WTC11 (cell line): ENCODE measurements at regions not wholly inside any gene's neighbourhood (a gene's known extent, or its start where the extent isn't known, plus 50 kb on each side); places are given as distances from the start of the nearest gene placed in this dataset.

Experiments
- ATAC-seq: fragments of 200-7000 bp; cut with Tn5 transposase; 2 replicates; pipeline ENCODE4 v1.10.0; 2021; ENCODE audit warnings: mild to moderate bottlenecking, moderate library complexity
- CTCF ChIA-PET: fragments of 300-600 bp; sonication (Branson Sonifier 250); formaldehyde crosslinking; loops from one replicate; lab custom pipeline; 2021; ENCODE audit warnings: antibody characterized with exemption; lab: Charles Lee
- POLR2A ChIA-PET: fragments of 350-600 bp; sonication (Branson Sonifier 250); formaldehyde crosslinking; loops from one replicate; lab custom pipeline; 2021; ENCODE audit warnings: antibody characterized with exemption; lab: Charles Lee
- DNase-seq: peaks from one replicate; pipeline ENCODE4 v3.0.0; 2021; ENCODE audit warnings: low spot score
- H3K27ac Mint-ChIP-seq: 2 replicates; pipeline ENCODE4 v1.8.0; 2021; ENCODE audit warnings: mixed read lengths
- H3K27me3 Mint-ChIP-seq: 2 replicates; pipeline ENCODE4 v1.8.0; 2021; ENCODE audit warnings: low read depth, mild to moderate bottlenecking, moderate library complexity, mixed read lengths
- H3K36me3 Mint-ChIP-seq: 2 replicates; pipeline ENCODE4 v1.8.0; 2021; ENCODE audit warnings: mixed read lengths
- H3K4me1 Mint-ChIP-seq: 2 replicates; pipeline ENCODE4 v1.8.0; 2022; ENCODE audit warnings: mixed read lengths
- H3K4me3 Mint-ChIP-seq: 2 replicates; pipeline ENCODE4 v1.8.0; 2021; ENCODE audit warnings: mild to moderate bottlenecking, moderate library complexity, mixed read lengths
- H3K9me3 Mint-ChIP-seq: 2 replicates; pipeline ENCODE4 v1.8.0; 2021; ENCODE audit warnings: mixed read lengths
- EMX1 ChIP-seq: fragments of 250-450 bp; sonication (Bioruptor Pico); IDR thresholded peaks from 2 replicates; pipeline ENCODE4 v1.8.0; 2021; ENCODE audit warnings: mild to moderate bottlenecking
- HMGXB4 ChIP-seq: sonication (generic); formaldehyde crosslinking; IDR thresholded peaks from 2 replicates; pipeline ENCODE4 v1.8.1; 2023; ENCODE audit warnings: mild to moderate bottlenecking, moderate library complexity, missing genetic modification reagents
- IRF1 ChIP-seq: sonication (generic); formaldehyde crosslinking; IDR thresholded peaks from 2 replicates; pipeline ENCODE4 v1.8.0; 2023; ENCODE audit warnings: missing genetic modification reagents
- JUN ChIP-seq: sonication (generic); formaldehyde crosslinking; IDR thresholded peaks from 2 replicates; pipeline ENCODE4 v1.8.0; 2023; ENCODE audit warnings: mild to moderate bottlenecking, missing genetic modification reagents
- MAX ChIP-seq: sonication (generic); formaldehyde crosslinking; IDR thresholded peaks from 2 replicates; pipeline ENCODE4 v1.8.0; 2022; ENCODE audit warnings: mild to moderate bottlenecking, missing genetic modification reagents
- NFE2L1 ChIP-seq: sonication (generic); formaldehyde crosslinking; IDR thresholded peaks from 2 replicates; pipeline ENCODE4 v1.8.1; 2023; ENCODE audit warnings: missing genetic modification reagents
- SP1 ChIP-seq: sonication (generic); formaldehyde crosslinking; conservative IDR thresholded peaks from 2 replicates; pipeline ENCODE4 v1.8.1; 2022; ENCODE audit warnings: missing genetic modification reagents
- TEAD1 ChIP-seq: sonication (generic); formaldehyde crosslinking; IDR thresholded peaks from 2 replicates; pipeline ENCODE4 v1.8.0; 2022; ENCODE audit warnings: mild to moderate bottlenecking, missing genetic modification reagents
- ZNF232 ChIP-seq: sonication (generic); formaldehyde crosslinking; IDR thresholded peaks from 2 replicates; pipeline ENCODE4 v1.8.0; 2022; ENCODE audit warnings: mild to moderate bottlenecking, missing genetic modification reagents
- TF ChIP-seq, protein P1 (sequence below): fragments of 250-450 bp; sonication (Bioruptor Pico); IDR thresholded peaks from 2 replicates; pipeline ENCODE4 v1.9.0; 2021; ENCODE audit warnings: moderate library complexity, mild to moderate bottlenecking, inconsistent platforms, borderline replicate concordance
- TF ChIP-seq, protein P2 (sequence below): sonication (generic); formaldehyde crosslinking; IDR thresholded peaks from 2 replicates; pipeline ENCODE4 v1.8.0; 2022; ENCODE audit warnings: missing genetic modification reagents
- TF ChIP-seq, protein P3 (sequence below): sonication (generic); formaldehyde crosslinking; IDR thresholded peaks from 2 replicates; pipeline ENCODE4 v1.8.0; 2022; ENCODE audit warnings: mild to moderate bottlenecking, missing genetic modification reagents
- TF ChIP-seq, protein P4 (sequence below): fragments of 250-450 bp; sonication (Bioruptor Pico); IDR thresholded peaks from 2 replicates; pipeline ENCODE4 v1.9.0; 2021; ENCODE audit warnings: mild to moderate bottlenecking, borderline replicate concordance

GRCh38 chr19:41510484-41510883 lies 65.5 kb upstream of the CEACAM21 start:
- no peak for ATAC-seq
- peaks cover 3% of the 10 kb centered on the region; the same call in 1 of the 2 replicates for H3K9me3 Mint-ChIP-seq
- POLR2A ChIA-PET: no interaction called here
- H3K27me3 Mint-ChIP-seq: peaks cover 88% of the 10 kb centered on the region
- no peak for DNase-seq
- no peaks in the 10 kb centered on the region for H3K4me1 Mint-ChIP-seq
- no peak overlapping the region for H3K27ac Mint-ChIP-seq
- H3K36me3 Mint-ChIP-seq: no peaks in the 10 kb centered on the region
- TF ChIP-seq, protein P1, sequence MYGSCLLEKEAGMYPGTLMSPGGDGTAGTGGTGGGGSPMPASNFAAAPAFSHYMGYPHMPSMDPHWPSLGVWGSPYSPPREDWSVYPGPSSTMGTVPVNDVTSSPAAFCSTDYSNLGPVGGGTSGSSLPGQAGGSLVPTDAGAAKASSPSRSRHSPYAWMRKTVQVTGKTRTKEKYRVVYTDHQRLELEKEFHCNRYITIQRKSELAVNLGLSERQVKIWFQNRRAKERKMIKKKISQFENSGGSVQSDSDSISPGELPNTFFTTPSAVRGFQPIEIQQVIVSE (CRISPR knock-in tag): no peak
- TF ChIP-seq SP1 (CRISPR knock-in tag): no peak
- no peak for TF ChIP-seq IRF1 (CRISPR knock-in tag)
- TF ChIP-seq HMGXB4: no peak
- TF ChIP-seq JUN: no peak
- TF ChIP-seq, protein P2, sequence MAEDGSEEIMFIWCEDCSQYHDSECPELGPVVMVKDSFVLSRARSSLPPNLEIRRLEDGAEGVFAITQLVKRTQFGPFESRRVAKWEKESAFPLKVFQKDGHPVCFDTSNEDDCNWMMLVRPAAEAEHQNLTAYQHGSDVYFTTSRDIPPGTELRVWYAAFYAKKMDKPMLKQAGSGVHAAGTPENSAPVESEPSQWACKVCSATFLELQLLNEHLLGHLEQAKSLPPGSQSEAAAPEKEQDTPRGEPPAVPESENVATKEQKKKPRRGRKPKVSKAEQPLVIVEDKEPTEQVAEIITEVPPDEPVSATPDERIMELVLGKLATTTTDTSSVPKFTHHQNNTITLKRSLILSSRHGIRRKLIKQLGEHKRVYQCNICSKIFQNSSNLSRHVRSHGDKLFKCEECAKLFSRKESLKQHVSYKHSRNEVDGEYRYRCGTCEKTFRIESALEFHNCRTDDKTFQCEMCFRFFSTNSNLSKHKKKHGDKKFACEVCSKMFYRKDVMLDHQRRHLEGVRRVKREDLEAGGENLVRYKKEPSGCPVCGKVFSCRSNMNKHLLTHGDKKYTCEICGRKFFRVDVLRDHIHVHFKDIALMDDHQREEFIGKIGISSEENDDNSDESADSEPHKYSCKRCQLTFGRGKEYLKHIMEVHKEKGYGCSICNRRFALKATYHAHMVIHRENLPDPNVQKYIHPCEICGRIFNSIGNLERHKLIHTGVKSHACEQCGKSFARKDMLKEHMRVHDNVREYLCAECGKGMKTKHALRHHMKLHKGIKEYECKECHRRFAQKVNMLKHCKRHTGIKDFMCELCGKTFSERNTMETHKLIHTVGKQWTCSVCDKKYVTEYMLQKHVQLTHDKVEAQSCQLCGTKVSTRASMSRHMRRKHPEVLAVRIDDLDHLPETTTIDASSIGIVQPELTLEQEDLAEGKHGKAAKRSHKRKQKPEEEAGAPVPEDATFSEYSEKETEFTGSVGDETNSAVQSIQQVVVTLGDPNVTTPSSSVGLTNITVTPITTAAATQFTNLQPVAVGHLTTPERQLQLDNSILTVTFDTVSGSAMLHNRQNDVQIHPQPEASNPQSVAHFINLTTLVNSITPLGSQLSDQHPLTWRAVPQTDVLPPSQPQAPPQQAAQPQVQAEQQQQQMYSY (CRISPR knock-in tag): no peak
- TF ChIP-seq, protein P3, sequence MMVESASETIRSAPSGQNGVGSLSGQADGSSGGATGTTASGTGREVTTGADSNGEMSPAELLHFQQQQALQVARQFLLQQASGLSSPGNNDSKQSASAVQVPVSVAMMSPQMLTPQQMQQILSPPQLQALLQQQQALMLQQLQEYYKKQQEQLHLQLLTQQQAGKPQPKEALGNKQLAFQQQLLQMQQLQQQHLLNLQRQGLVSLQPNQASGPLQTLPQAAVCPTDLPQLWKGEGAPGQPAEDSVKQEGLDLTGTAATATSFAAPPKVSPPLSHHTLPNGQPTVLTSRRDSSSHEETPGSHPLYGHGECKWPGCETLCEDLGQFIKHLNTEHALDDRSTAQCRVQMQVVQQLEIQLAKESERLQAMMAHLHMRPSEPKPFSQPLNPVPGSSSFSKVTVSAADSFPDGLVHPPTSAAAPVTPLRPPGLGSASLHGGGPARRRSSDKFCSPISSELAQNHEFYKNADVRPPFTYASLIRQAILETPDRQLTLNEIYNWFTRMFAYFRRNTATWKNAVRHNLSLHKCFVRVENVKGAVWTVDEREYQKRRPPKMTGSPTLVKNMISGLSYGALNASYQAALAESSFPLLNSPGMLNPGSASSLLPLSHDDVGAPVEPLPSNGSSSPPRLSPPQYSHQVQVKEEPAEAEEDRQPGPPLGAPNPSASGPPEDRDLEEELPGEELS: no peak
- TF ChIP-seq, protein P4, sequence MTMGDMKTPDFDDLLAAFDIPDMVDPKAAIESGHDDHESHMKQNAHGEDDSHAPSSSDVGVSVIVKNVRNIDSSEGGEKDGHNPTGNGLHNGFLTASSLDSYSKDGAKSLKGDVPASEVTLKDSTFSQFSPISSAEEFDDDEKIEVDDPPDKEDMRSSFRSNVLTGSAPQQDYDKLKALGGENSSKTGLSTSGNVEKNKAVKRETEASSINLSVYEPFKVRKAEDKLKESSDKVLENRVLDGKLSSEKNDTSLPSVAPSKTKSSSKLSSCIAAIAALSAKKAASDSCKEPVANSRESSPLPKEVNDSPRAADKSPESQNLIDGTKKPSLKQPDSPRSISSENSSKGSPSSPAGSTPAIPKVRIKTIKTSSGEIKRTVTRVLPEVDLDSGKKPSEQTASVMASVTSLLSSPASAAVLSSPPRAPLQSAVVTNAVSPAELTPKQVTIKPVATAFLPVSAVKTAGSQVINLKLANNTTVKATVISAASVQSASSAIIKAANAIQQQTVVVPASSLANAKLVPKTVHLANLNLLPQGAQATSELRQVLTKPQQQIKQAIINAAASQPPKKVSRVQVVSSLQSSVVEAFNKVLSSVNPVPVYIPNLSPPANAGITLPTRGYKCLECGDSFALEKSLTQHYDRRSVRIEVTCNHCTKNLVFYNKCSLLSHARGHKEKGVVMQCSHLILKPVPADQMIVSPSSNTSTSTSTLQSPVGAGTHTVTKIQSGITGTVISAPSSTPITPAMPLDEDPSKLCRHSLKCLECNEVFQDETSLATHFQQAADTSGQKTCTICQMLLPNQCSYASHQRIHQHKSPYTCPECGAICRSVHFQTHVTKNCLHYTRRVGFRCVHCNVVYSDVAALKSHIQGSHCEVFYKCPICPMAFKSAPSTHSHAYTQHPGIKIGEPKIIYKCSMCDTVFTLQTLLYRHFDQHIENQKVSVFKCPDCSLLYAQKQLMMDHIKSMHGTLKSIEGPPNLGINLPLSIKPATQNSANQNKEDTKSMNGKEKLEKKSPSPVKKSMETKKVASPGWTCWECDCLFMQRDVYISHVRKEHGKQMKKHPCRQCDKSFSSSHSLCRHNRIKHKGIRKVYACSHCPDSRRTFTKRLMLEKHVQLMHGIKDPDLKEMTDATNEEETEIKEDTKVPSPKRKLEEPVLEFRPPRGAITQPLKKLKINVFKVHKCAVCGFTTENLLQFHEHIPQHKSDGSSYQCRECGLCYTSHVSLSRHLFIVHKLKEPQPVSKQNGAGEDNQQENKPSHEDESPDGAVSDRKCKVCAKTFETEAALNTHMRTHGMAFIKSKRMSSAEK (CRISPR knock-in tag): no peak
- no peak for TF ChIP-seq NFE2L1 (CRISPR knock-in tag)
- no peak for TF ChIP-seq ZNF232
- TF ChIP-seq EMX1 (CRISPR knock-in tag): no peak
- H3K4me3 Mint-ChIP-seq: no peak overlapping the region
- CTCF ChIA-PET: no interaction called here

DNA sequence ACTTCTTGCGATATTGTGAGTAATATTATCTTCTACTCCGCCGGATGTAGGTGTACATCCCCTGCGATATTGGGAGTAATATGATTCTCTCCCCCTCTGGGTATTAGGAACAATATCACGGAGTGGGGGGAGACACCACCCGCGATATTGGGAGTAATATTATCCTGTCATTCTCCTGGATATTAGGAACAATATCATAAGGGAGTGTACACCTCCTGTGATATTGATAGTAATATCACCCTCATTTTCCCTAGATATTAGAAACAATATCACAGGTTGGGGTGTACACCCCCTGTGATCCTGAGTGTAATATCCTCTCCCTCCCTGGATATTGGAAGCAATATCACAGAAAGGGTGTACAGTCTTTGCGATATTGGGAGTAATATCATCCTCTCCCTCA lies 64.3 kb upstream of the CEACAM21 start:
- CTCF ChIA-PET: no interaction called here
- Mint-ChIP-seq H3K9me3 (peaks cover 3% of the 10 kb centered on the region; the same call in 1 of the 2 replicates), H3K27ac (no peak overlapping the region)
- POLR2A ChIA-PET: no interaction called here
- no peak for TF ChIP-seq MAX
- no peak for TF ChIP-seq TEAD1 (CRISPR knock-in tag)
- TF ChIP-seq, protein P3: no peak
- TF ChIP-seq, all 79 proteins: peak for 0
- no peak overlapping the region for H3K4me3 Mint-ChIP-seq
- H3K27me3 Mint-ChIP-seq: peaks cover 88% of the 10 kb centered on the region
- no peak for ATAC-seq
- H3K4me1 Mint-ChIP-seq: no peaks in the 10 kb centered on the region
- no peaks in the 10 kb centered on the region for H3K36me3 Mint-ChIP-seq
- no peak for DNase-seq
